NOMO-1 treated with DMSO at 0.1 percent for 48 hours (cell line): ENCODE measurements at regions not wholly inside any gene's neighbourhood (a gene's known extent, or its start where the extent isn't known, plus 50 kb on each side); places are given as distances from the start of the nearest gene placed in this dataset.

Source experiments
- DNase-seq: peaks from one replicate; lab custom pipeline; 2025; ENCODE audit not compliant: unreplicated experiment; lab: John Stamatoyannopoulos, UW

DNA sequence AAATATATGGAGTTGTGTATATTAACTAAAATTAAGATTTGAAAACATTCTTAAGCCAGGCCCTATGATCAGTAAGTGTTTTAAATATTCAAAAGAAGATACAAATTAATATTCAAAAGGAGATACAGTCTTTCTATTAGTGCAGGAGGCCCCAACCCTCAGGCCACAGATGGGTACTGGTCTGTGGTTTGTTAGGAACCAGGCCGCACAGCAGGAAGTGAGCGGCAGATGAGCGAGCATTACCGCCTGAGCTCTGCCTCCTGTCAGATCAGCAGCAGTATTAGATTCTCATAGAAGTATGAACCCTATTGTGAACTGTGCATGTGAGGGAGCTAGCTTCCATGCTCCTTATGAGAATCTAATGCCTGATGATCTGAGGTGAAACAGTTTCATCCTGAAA, 232.9 kb downstream of the FOXO1 start:
- DNase-seq = peak; percentile 17

DNA sequence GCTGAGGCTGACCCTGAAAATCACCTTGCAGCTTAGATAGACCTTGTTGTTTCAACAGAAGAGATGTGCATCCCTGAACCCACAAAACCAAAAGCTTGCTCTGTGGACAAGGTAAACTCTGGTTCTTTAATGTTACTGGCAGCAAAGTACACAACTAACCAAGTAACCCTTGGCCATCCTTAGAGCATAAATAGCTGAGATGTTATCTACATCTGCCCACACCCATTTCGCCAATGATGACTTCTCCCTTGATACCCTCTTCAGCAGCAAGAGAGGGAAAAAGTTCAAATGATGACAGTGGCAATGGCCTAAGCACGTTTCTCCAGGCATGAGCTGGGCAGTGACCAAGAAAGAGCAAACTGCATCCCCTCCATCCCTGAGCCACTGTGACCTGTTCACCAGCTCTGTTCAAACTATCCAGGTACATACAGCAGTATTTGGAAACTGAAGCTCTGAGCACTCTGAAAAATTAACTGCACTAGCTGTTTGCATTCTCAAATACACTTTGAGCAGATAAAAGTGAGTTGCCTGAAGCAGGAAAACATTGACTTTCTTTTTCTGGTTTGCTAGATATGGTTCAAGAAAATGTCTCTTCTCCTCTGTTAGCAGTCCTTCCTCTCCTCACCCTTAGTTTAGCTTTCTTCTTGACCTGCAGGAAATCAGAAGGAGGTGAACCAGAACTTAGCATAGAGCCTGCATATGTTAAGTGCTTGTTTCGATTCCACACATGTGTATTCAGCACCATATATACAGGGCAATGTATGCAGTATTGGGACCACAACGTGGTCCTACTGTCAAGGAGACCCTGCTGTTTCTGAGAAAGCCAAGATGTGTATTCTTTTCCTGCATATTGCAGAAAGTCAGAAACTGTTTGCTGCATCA, 231.7 kb downstream of the FOXO1 start:
- DNase-seq = no peak

DNA sequence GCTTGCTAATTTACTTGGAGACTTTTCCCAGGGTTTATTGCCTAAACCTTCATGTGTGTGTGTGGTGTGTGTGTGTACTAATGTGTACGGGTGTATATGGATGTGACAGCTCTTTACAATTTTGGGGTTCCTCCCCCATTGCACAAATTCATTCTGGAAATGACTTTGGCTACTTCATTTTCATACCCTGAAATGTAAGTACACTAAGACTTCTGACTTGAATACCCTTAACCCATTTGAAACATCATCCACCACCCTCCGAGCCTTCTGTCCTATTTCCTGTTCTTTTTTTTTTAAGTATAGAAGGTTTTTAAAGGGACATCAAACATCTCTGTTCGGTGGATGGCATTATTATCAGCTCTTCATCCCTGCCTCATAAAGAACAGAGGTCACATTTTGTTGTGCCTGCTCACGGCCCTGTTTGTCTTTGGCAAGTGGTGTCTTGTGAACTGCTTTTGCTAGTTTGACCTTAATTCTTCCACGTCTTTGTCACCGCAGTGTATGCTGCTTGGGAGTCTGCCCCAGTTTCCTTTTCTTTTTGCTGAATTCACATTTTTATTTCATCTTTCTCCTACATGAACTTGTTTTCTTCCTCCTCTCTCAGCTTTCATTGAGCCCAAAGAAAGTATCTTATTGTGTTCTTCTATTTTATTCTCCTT, 228.3 kb downstream of the FOXO1 start:
- no peak for DNase-seq

DNA sequence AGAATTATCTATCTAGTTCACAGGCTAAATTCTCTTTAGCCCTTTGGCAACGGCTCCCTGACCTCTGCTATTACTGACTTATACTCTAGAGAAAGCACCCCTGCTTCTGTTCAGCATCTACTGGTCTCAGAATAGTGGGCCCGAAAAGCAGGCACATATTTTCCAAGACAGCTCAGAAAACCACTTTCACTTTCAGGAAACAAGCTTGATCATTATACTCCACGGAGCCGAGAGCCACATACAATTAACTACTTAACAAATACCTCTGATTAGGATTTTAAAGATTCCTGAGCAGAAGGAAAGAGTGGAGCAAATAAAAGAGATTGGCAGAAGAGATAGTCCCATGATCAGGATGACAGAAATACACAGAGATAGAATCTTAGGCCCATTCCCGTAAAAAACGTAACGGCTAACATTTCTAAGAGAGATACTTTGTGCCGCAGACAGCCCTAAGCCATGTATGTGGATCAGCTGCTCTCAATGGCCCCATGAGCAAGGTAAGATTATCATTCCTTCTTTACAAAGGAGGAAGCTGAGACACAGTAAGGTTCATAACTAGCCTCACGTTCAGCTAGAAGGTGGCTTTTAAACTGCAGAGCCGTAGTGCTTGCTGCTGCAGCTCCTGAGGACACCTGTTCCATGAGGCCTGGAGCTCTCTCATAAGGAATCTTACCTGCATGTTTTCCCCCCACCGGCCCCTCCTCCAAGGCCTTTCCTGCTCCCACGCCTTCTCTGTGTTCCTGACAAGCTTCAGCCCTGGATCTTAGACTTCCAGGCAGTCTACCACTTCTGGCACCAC, 227.2 kb downstream of the FOXO1 start:
- DNase-seq = no peak

DNA sequence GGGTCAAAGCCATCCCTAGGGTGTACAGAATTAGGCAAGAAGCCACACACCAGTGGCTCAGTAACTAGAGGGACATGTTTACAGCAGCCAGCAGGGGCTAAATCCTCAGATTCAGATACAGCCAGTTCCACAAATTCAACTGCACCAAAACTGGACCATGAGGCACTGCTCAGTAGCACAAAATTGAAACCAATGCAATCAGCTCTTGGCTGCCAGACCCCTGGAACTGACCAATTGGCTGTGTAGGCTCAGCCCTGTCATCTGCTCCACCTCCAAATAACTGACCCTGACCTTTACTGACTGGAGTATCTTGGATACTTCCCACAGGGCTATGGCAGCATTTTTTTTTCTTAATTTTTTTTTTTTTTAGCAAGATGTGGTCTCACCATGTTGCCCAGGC, 226.5 kb downstream of the FOXO1 start:
- no peak for DNase-seq

DNA sequence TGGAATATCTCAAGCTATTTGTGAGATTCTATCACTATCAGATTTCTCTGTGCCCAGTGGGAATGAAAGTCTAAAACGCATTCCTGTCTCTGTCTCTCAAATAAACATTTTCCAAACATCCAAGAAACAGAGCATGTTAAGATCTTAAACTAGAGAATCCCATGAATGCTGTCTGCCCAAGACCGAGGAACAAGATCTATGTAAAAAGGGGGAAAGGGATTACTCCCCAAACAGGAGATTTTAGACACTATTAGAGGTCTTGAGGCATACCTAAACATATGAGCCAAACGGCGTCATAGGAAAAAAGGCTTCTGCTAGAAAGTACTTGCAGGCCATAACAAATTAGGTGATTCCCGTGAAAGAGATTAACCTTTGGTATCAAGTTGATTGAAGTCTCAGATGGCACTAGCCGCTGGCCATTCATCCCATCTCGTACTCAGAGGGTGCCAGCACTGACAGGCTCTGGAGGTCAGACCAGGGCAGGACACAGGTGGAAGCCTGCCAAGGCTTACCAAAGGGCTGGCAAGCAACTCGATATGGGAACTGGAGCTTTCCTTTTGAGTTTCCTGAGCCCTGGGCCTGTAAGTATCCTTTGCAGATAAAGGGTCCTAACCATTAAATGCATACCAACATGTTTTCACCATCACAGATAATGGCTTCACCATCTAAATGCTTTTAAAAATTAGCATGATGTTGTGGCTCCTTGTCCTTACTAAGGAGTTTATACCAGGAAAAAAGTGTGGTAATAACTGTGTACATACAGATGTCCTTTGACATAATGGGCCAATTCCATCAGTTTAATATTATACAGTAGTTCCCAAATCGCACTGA, 225.2 kb downstream of the FOXO1 start:
- DNase-seq = no peak

DNA sequence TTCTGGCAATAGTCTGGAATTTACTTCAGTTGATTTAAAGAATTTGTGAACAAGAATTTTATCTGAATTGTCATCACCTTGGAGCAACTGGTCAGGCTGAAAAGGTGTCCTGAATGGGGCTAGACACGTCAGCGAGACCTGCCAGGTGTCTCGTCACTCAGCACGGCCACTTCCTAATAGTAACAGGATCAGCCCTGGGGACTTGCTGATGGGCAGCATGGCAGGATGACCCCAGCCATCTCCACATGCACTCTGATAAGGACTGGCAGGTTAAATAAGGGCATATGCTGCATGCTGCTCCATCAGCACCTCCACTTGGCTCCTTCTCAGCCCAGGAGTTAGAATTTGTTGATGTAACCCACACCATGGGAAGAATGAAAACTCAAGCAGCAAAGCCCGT, 224.2 kb downstream of the FOXO1 start:
- DNase-seq = no peak

DNA sequence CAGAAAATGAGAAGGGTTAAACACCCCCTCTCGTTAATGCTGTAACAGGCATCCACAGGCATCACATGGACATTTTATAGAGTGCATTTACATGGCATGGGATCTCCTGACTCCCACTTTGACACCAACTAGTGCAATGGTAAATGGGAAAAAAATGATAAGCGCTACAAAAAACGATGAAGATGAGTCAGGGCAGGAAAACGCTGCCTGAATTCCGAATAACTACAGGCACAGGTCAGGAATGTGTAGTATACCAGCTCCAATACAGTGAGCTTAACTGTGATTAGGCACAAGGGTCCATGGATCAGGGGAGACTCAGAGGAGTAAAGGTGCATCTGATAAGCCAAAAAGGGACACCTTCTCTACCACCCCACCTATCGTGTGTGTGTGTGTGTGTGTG, 223.6 kb downstream of the FOXO1 start:
- no peak for DNase-seq

DNA sequence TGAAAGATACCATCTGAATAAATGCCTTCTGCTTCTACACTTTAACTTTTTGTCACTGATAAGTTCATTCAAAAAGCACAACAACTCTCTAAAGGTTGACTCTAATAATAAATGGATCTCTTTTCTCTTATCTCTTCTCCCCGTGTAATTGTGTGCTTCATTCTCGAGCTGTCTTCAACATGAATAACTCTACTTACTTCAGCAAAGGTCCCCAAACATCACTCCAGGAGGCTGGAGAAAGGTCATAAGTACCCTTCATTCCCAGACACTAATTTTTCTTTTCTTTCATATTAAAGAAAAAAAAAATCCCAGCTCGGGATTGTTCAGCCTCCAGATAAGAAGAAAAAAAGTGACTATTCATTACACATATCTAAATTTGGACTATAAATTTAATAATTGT, 222.2 kb downstream of the FOXO1 start:
- DNase-seq = no peak

DNA sequence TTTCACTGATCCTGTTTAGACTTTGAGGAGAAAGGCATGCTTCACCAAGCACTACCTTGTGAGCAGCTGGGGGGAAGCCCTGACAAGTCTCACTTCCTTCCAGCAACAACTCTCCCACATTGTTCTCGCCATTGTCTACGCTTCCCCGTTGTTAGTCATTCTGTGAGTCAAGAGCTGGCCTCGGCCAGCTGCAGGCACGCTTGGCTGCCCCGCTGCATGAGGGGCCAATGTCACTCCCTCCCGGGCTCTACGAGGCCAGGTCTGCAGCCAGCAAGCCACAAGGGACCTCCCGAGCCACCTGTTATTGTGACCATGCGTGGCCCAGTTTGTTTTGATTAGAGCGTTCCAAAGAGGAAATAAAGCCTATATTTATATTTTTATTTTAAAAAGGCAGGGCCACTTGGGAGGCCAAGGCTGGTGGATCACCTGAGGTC, 220.9 kb downstream of the FOXO1 start:
- peak; percentile 58 for DNase-seq

DNA sequence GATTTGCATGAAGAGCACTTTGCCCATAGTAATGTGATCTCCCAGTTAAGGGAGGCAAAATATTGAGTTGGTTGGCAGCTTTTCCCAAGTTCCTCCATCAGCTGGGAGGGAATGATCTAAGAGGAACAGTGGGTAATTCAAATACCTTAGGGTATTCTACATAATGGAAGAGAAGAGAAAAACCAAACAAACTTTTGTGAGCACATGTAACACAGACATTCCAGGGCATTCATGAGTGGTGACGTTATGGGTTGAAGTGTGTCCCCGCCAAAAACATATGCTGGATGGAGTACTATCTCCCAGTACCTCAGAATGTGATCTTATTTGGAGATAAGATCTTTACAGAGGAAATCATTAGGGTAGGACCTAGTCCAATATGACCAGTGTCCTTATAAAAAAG, 220.1 kb downstream of the FOXO1 start:
- no peak for DNase-seq

DNA sequence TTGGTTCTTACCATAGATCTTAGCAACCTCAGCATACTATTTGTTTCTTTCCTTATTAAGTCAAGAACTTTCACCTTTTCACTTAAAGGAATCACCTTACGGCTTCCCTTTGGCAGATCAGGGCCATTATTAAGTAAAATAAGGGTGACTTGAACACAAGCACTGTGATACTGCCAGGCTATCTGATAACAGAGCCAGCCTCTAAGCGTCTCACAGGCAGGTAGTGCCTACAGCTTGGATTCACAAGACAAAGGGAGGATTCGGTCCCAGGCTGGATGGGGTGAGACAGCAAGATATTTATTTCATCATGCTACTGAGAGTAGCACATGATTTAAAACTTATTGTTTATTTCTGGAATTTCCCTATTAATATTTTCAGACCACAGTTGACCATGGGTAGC, 218.6 kb downstream of the FOXO1 start:
- no peak for DNase-seq

DNA sequence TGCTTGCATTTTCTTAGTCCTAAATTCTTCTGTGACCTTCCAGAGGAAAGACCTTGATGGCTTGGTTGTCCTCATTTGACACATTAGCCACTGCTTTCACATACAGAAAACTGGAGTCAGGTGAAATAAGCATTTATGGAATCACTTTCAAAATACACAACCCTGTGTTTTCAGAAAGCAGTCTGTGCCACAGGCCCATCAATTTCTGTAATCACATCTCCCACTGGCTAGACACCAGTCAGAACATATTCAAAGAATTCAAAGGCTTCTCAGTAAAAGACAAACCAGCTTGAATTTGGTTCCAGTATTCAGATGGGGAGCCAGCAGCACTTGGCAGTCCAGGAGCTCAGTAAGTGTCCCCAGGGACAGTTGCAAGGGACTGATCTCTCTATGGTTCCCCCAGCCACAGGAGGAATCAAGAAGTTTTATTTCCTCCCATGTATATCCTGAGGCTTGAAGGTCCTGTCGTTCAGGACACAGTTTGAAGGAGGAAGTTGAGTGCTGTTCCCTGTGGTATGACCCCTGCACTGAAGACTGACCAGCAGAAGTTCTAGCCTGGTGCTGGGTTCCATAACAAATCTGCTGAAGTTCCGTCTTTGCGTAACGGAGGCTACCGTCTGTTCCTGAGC, 214.3 kb downstream of the FOXO1 start:
- DNase-seq = peak; percentile 38

DNA sequence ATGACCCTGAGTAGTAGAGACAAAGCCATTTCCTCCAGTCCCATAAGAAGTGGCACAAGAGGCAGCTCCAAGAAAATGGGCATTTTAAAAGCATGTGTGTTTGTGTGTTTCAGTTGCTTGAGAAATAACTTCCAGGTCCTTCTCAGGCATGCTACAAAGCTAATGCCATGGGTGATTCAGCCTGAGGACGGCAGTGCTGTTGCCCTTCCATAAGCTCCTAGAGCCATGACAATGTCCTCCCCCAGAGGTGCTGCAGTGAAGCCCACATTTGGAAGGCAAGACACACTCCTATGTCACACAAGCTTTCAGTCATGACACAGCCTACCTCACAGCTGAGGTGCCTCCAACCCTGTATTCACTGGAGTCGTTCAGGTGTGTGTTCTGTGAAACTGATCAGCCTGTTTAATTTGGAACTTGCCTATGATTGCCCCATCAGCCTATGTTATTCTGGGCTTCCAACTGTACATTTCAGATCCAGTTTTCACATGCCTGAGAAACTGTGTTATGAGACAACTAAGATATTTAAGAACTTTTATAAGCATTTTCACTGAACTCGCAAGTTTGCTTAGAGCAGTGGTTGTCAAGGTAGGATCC, 213.6 kb downstream of the FOXO1 start:
- no peak for DNase-seq

DNA sequence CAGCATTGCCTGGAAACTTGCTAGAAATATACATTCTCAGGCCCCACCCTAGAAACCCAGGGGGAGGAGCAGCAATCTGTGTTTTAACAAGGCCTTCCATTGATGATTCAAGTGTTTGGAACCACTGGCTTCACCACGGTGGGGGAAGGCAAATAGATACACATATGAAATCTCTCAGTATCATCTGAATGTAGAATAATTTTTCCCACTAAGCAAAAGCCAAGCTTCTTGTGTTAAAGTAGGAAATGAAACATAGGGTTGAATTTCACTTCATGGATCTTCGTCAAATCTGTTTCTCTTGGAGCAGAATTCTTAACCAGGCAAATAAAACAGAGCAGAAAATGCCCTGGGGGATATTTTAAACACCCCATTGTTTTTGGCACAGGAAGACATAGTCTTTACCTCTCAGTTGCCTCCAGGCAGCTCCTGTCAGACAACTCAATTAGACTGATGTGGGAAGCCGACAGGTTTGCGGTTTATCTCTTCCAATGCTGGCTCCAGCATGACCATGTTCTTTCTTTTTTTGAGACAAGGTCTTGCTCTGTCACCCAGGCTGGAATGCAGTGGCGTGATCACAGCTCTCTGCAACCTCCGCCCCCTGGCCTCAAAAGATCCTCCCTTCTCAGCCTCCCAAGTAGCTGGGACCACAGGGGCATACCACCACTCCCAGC, 213.0 kb downstream of the FOXO1 start:
- no peak for DNase-seq

DNA sequence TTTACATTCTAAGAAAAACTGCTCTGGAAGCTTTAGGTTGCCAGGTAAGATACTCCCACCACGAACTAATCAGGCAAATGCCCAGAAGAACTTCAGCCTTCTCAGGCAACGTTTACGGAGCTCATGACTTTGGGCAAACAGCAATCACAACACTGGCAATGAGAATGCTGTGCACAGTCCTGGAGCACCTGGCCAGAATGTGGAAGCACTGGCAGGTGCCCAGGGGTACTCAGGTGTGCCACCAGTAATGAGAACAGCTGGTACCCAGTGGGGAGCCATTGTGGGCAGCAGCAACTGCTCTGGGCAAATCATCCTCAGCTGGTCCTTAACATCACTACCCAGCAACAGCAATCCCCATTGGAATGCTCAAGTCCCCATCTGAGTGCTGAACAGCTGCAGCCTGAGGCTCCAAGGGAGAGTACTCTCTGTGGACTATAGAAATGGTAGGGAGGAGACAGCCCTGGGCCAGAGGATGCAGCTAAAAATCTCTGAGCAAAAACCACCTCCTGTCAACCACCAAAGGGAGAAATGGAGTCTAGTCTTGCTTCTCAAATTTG, 210.0 kb downstream of the FOXO1 start:
- no peak for DNase-seq

DNA sequence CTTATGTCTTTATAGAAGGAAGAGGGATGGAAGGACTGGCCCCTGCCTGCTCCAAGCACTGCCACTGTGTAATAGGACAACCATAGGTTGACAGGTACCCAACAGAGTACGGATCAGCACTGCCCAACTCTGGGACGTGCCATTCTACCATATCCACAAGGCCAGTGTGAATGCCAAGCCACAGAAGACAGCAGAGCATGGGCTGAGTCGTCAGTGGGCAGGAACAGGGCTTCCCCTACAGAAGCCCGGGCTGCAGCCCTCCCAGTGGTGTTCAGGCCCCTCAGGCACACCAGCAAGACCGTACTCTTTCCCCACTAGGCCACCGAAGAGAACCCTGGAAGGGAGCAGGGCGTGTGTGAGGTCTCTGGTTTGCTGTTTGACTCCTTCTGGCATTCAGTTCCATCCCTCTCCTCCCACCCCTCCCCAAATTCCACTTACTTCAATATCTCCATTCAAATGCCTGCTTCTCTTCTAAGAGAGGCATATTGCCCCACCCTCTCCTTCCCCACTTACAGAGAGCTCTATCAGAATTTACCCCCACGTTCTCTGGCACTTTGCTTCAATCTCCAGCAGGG, 209.4 kb downstream of the FOXO1 start:
- no peak for DNase-seq

DNA sequence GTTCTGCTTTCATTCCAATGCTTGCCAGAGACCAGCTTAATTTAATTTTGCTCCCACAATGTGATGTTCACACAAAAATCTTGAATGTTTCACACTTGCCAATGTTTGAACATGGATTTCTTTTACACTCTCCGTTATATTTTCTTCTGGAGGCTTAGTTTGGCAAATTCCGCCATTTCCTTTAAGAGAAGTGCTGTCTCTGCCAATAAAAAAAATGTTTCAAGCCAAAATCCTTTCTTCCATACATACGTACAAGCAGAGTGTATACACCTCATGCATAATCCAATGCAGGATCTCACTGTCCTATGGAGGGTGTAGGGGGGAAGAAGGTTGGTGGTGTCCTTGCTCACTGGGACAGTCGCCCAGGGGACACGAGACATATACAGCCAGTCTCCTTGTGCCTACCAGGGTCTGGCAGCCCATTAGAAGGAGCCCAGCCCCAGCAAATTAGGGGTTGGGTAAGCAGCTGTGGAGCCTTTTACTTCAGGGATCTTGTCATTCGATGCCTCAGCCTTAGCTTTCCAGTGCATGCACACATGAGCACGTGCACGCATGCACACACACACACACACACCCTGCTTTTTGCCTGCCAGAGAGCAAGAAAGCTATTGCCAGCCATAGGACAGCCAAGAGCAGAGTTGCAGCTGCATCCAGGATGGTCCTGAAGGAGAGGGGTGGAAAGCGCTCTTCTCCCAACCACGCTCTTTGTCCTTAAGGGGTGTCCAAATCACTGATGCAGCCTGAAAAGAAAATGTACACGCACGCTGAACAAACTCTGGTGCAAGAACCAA, 208.3 kb downstream of the FOXO1 start:
- no peak for DNase-seq
